ENCODE measurements at regions not wholly inside any gene's neighbourhood (a gene's known extent, or its start where the extent isn't known, plus 50 kb on each side); places are given as distances from the start of the nearest gene placed in this dataset.
"Not testable (repeated sequence)": the region's sequence is repeated elsewhere in the genome, so short reads cannot be mapped to it uniquely, and the experiment has no call there.

GRCh38 chr16:33059654-33060421, 134.2 kb upstream of the TP53TG3C start:
- not testable (repeated sequence) for TF ChIP-seq POLR2A (IDR thresholded peaks at IDR 0.05); CTCF (IDR thresholded peaks at IDR 0.05 in 8 of 11, conservative IDR thresholded peaks at IDR 0.05 in 3 of 11)
